Adrenal gland (tissue), 9 donors: ENCODE measurements at regions not wholly inside any gene's neighbourhood (a gene's known extent, or its start where the extent isn't known, plus 50 kb on each side); places are given as distances from the start of the nearest gene placed in this dataset.

ENCODE experiments used
- DNase-seq, 7 donors: peaks; one replicate each; pipeline ENCODE4 v3.0.0-alpha.2; 2019 to 2020
- H3K27ac ChIP-seq, 5 donors: fragments of 200-600 bp; sonication (generic) in 4 of 5; 1 replicate in 3 of 5; 2 replicates in 2 of 5; pipeline versions ENCODE4 v1.5.1 to v1.8.0; 2016 to 2020; ENCODE audit warnings: mild to moderate bottlenecking in 1 of 5
- H3K27me3 ChIP-seq: fragments of 200-600 bp; 2 replicates; pipeline ENCODE4 v1.8.0; 2021
- H3K36me3 ChIP-seq, 2 donors: fragments of 200-600 bp; replicated peaks in 1 of 2; 1 replicate in 1 of 2; 2 replicates in 1 of 2; pipeline versions ENCODE4 v1.5.1 to v1.8.0; 2018 to 2022
- H3K4me1 ChIP-seq, 2 donors: fragments of 200-600 bp; replicated peaks in 1 of 2; 1 replicate in 1 of 2; 2 replicates in 1 of 2; pipeline versions ENCODE4 v1.5.1 to v1.8.0; 2018 to 2021
- H3K4me3 ChIP-seq, 4 donors: fragments of 200-600 bp; sonication (generic) in 3 of 4; one replicate each; pipeline ENCODE4 v1.5.1; 2016 to 2018
- H3K9me3 ChIP-seq, 3 donors: fragments of 200-600 bp; sonication (generic) in 1 of 3; replicated peaks in 1 of 3; 1 replicate in 2 of 3; 2 replicates in 1 of 3; pipeline versions ENCODE4 v1.5.1 to v1.8.0; 2016 to 2021
- CTCF ChIP-seq, 6 experiments: fragments of 450-650 bp in 4 of 6; fragments of 200-600 bp in 2 of 6; sonication (generic) in 1 of 6; IDR thresholded peaks; 1 replicate in 5 of 6; 2 replicates in 1 of 6; pipeline versions ENCODE4 v1.5.1 to v1.8.0; 2016 to 2021; ENCODE audit warnings: antibody characterized with exemption in 6 of 6, mild to moderate bottlenecking in 2 of 6, moderate library complexity in 1 of 6
- POLR2A ChIP-seq, 2 donors: fragments of 450-650 bp; IDR thresholded peaks; one replicate each; pipeline ENCODE4 v1.6.1; 2017; ENCODE audit warnings: antibody characterized with exemption in 2 of 2, mild to moderate bottlenecking in 2 of 2, moderate library complexity in 1 of 2
- WGBS, 4 donors: extraction: QIAGEN DNeasy Blood & Tissue Kit in 2 of 4; methylation state at CpG; one replicate each; pipeline versions ENCODE4 v1.1.5 to v1.1.7; 2013 to 2017; 5-methylcytosine and 5-hydroxymethylcytosine counted together
- intact Hi-C, 2 donors: fragments of 100-400 bp; cut with DNase I; formaldehyde crosslinking; loops; one replicate each; pipeline versions ENCODE4 v1.14.1 to v1.15.0; 2022 to 2023
- donor health status: healthy with polysubstance abuse.
- donor health status: Bipolar disorder and iron deficiency.
- donor health status: DM: yes; HTN: yes; CAD: no.
- donor health status: DM: no; HTN: no; CAD: no.
- donor health status: DM: no; HTN: no; CAD: no.

- Histone ChIP-seq H3K36me3 (no peaks in the 10 kb centered on the region), H3K4me3 (no peak overlapping the region), H3K9me3 (no peaks in the 10 kb centered on the region), H3K4me1 (no peaks in the 10 kb centered on the region), H3K27me3 (no peaks in the 10 kb centered on the region), H3K27ac (no peak overlapping the region)
- intact Hi-C loops = loop anchor here in 1 of 2 donors (10.0 kb wide), 1 partner anchor 59 kb away; no protein-coding TSS in a partner anchor
- no peak for TF ChIP-seq CTCF (IDR thresholded peaks at IDR 0.05)
- no peak for TF ChIP-seq POLR2A (IDR thresholded peaks at IDR 0.05)
- WGBS, 4 donors = 42 to 49% (median 44%) methylated on average over 3 of the region's 3 CpGs
- no peak for DNase-seq
Measured at GRCh38 chr16:5385811-5386210, 288.2 kb upstream of the EEF2KMT start.

GRCh38 chr16:5385115-5385514, 287.5 kb upstream of the EEF2KMT start:
- Histone ChIP-seq H3K27ac (no peak overlapping the region), H3K36me3 (no peaks in the 10 kb centered on the region), H3K4me1 (no peaks in the 10 kb centered on the region), H3K9me3 (no peaks in the 10 kb centered on the region), H3K27me3 (no peaks in the 10 kb centered on the region), H3K4me3 (no peak overlapping the region)
- no peak for DNase-seq
- TF ChIP-seq CTCF (IDR thresholded peaks at IDR 0.05) = no peak
- TF ChIP-seq POLR2A (IDR thresholded peaks at IDR 0.05) = no peak
- intact Hi-C loops = loop anchor here in 1 of 2 donors (10.0 kb wide), 1 partner anchor 60 kb away; no protein-coding TSS in a partner anchor
- WGBS, 4 donors = 77 to 81% (median 78%) methylated on average over 2 of the region's 2 CpGs

- WGBS, 4 donors = 70 to 89% (median 72%) methylated on average over 2 of the region's 2 CpGs
- Histone ChIP-seq H3K4me3 (no peak overlapping the region), H3K27me3 (no peaks in the 10 kb centered on the region), H3K27ac (no peak overlapping the region), H3K9me3 (no peaks in the 10 kb centered on the region), H3K36me3 (no peaks in the 10 kb centered on the region), H3K4me1 (no peaks in the 10 kb centered on the region)
- intact Hi-C loops = loop anchor here in 1 of 2 donors (10.0 kb wide), 1 partner anchor 61 kb away; no protein-coding TSS in a partner anchor
- TF ChIP-seq CTCF (IDR thresholded peaks at IDR 0.05) = no peak
- no peak for TF ChIP-seq POLR2A (IDR thresholded peaks at IDR 0.05)
- no peak for DNase-seq
Measured at GRCh38 chr16:5383737-5384136, 286.1 kb upstream of the EEF2KMT start.

- H3K27ac ChIP-seq = no peak overlapping the region
- H3K9me3 ChIP-seq = no peaks in the 10 kb centered on the region
- intact Hi-C loops = loop anchor here in 1 of 2 donors (10.0 kb wide), 1 partner anchor 62 kb away; no protein-coding TSS in a partner anchor
- no peaks in the 10 kb centered on the region for H3K27me3 ChIP-seq
- H3K36me3 ChIP-seq = no peaks in the 10 kb centered on the region
- DNase-seq = no peak
- TF ChIP-seq POLR2A (IDR thresholded peaks at IDR 0.05) = no peak
- TF ChIP-seq CTCF (IDR thresholded peaks at IDR 0.05) = no peak
- H3K4me1 ChIP-seq = no peaks in the 10 kb centered on the region
- no peak overlapping the region for H3K4me3 ChIP-seq
- 77 to 82% (median 78%) methylated on average over 4 of the region's 4 CpGs for WGBS, 4 donors
Measured at GRCh38 chr16:5382484-5382883, 284.9 kb upstream of the EEF2KMT start.
